GM12864 (cell line): ENCODE measurements at regions not wholly inside any gene's neighbourhood (a gene's known extent, or its start where the extent isn't known, plus 50 kb on each side); places are given as distances from the start of the nearest gene placed in this dataset.

Experiments
- DNase-seq: peaks from one replicate; pipeline ENCODE4 v3.0.0-alpha.2; 2011; ENCODE audit warnings: low read depth
- H3K4me3 ChIP-seq: 2 replicates; pipeline ENCODE4 v1.5.1; 2011; ENCODE audit warnings: mild to moderate bottlenecking, low read depth, low read length, control low read depth
- CTCF ChIP-seq: IDR thresholded peaks from 2 replicates; pipeline ENCODE4 v1.5.1; 2011; ENCODE audit warnings: low read depth, mild to moderate bottlenecking, moderate library complexity, low read length, control low read depth, inconsistent platforms; ENCODE audit errors: missing control alignments

DNA sequence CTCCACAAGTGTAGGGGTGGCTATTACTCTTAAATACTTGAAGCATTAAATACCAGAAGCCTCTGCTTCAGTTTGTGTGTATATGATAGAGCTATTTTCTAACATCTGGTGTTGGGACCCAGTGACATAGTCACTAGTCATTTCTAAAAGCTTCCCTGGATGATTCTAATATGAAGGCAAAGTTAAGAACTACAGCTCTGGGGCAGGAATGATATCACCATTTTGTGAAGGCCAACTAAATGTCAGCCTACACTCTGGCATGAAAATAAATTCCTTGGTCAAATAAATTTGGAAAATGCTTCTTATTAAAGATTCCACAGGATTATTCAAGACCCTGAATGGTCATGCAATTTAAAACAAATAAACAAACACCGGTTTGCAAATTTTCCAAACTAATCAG lies 197.7 kb downstream of the PLK2 start:
- no peak for TF ChIP-seq CTCF
- no peak overlapping the region for H3K4me3 ChIP-seq
- DNase-seq, result no peak

DNA sequence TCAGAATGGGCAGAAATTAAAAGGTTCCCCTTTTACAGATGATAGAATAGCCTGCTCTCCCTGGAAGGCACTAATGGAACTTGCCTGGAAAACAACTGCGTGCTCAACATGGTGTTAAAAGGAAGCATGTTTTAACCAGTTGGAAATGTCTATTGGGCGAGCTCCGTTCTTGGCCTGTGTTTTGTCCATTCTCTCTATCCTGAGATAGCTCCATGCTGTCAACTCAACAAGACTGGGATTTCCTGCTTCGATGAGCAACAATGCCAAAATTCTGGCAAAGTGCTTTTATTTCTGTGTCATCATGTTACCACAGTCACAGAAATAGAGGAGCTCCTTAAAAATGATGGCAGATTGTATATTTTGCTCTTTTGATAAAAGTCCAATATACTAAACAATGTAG lies 198.3 kb downstream of the PLK2 start:
- DNase-seq, result no peak
- no peak for TF ChIP-seq CTCF
- no peak overlapping the region for H3K4me3 ChIP-seq

DNA sequence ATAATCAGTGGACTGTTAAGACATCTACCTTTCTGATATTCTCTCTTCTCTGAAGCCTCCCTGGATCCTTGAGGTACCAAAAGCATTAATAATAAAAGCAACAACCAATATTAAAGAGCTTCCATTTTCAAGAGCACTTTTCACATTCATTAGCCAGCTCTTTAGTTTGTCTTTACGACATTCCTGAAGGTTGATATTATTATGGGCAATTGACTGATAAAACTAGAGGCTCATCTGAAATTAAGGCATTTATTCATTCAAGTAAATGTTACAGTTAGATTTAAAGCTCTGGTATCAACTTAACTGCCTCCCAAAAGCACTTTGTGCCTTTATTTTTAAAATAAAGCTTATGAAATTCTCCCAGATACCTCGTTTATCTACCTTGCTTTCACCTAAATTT lies 199.6 kb downstream of the PLK2 start:
- DNase-seq, result no peak
- TF ChIP-seq CTCF, result no peak
- no peak overlapping the region for H3K4me3 ChIP-seq

DNA sequence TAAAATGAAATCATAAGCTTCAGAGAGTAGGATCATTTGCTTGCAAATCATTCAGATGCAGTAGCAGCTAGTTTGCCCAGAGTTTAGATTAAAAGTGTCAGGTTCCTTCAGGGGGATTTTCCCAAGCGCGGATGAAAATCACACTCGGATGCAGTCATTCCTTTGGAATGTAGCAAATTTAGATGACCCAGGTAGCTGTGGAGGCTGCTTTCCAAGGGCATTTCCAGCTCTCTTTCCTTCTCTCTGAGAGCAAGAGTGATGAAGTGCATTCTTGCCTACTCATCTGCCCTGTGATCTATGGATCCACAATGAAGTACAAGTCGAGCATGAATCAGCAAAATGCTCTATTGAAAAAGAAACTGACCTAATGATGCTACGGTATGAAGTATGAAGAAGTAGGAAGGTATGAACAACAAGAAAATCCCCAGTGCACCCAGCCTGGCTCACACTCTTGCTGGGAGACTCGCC lies 200.2 kb downstream of the PLK2 start:
- TF ChIP-seq CTCF, result no peak
- H3K4me3 ChIP-seq, result no peak overlapping the region
- no peak for DNase-seq

DNA sequence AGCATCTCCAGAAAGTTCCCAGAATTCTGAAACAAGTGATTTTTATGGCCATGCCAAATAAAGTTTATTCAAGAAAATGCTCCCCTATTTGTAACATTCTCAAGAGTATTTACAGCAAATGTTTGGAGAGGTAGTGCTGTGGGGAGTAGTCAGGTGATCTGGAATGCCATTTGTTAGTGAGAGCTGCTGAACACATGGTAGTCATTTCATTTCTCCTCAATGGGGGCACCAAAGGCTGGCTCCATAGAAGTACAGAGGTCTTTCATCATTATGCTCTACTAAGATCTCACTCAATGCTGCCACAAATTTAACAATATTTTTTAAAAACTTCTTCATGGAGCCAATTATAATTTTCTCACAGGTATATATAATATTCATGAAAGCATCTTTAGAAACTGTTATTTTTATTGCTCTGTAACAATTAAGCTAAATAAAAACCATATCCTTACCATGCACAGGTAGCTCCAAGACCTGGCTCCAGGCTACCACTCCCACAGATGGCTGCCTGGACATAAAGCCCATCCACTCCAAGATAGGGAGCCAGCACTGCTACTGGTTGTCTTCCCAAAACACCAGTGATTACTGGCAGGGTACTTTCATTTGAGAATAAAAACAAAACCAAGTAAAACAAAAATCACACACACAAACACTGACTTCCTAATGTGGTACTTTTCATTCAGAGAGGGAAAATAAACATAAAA lies 200.8 kb downstream of the PLK2 start:
- no peak overlapping the region for H3K4me3 ChIP-seq
- no peak for DNase-seq
- TF ChIP-seq CTCF, result no peak

- TF ChIP-seq CTCF, result no peak
- no peak overlapping the region for H3K4me3 ChIP-seq
- no peak for DNase-seq
Measured at GRCh38 chr5:58255970-58256369, 203.9 kb downstream of the PLK2 start.

DNA sequence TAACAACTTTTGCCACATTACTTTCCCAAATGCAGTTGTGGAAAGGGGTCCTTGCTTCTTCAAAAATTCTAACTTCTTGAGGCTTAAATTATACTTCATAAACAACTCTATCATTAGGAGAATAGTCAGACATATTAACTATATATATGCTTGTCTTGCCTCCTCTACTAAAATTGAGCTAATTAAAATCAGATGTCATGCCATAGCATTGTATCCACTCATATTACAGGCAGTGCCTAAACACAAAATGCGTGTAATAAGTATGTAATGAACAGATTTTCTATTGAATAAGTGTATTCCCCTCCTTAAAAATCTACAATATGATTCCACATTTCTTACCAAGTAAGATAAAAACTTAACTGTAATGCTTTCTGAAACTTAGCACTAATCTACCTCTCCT lies 204.5 kb downstream of the PLK2 start:
- no peak overlapping the region for H3K4me3 ChIP-seq
- no peak for DNase-seq
- TF ChIP-seq CTCF, result no peak
